ENCODE measurements at regions not wholly inside any gene's neighbourhood (a gene's known extent, or its start where the extent isn't known, plus 50 kb on each side); places are given as distances from the start of the nearest gene placed in this dataset.

GRCh38 chr12:13595536-13596443, 385.6 kb downstream of the GRIN2B start:
- Histone ChIP-seq H3K4me1 (ENCODE audit: control insufficient read depth in 1 of 2, insufficient read depth in 2 of 2, low read length in 2 of 2) (no peaks in the 10 kb centered on the region), H3K9me3 (ENCODE audit: control insufficient read depth in 1 of 2, low read length in 2 of 2) (no peaks in the 10 kb centered on the region), H3K27me3 (ENCODE audit: control insufficient read depth in 1 of 2, insufficient read depth in 2 of 2, low read length in 2 of 2) (no peaks in the 10 kb centered on the region), H3K9ac (ENCODE audit: low read depth in 1 of 2, low read length in 2 of 2) (no peak overlapping the region), H3K27ac (ENCODE audit: low read depth, low read length) (no peak overlapping the region), H3K4me3 (ENCODE audit: low read depth in 1 of 2, low read length in 2 of 2) (no peak overlapping the region), H3K36me3 (ENCODE audit: control insufficient read depth in 1 of 2, insufficient read depth in 2 of 2, low read length in 2 of 2) (no peaks in the 10 kb centered on the region)

GRCh38 chr12:13594731-13595514, 386.5 kb downstream of the GRIN2B start:
- Histone ChIP-seq H3K27me3 (ENCODE audit: control insufficient read depth in 1 of 2, insufficient read depth in 2 of 2, low read length in 2 of 2) (no peaks in the 10 kb centered on the region), H3K4me3 (ENCODE audit: low read depth in 1 of 2, low read length in 2 of 2) (no peak overlapping the region), H3K9me3 (ENCODE audit: control insufficient read depth in 1 of 2, low read length in 2 of 2) (no peaks in the 10 kb centered on the region), H3K36me3 (ENCODE audit: control insufficient read depth in 1 of 2, insufficient read depth in 2 of 2, low read length in 2 of 2) (no peaks in the 10 kb centered on the region), H3K4me1 (ENCODE audit: control insufficient read depth in 1 of 2, insufficient read depth in 2 of 2, low read length in 2 of 2) (no peaks in the 10 kb centered on the region), H3K27ac (ENCODE audit: low read depth, low read length) (no peak overlapping the region), H3K9ac (ENCODE audit: low read depth in 1 of 2, low read length in 2 of 2) (no peak overlapping the region)

- Histone ChIP-seq H3K9me3 (ENCODE audit: control insufficient read depth in 1 of 2, low read length in 2 of 2) (no peaks in the 10 kb centered on the region), H3K36me3 (ENCODE audit: control insufficient read depth in 1 of 2, insufficient read depth in 2 of 2, low read length in 2 of 2) (no peaks in the 10 kb centered on the region), H3K27ac (ENCODE audit: low read depth, low read length) (no peak overlapping the region), H3K27me3 (ENCODE audit: control insufficient read depth in 1 of 2, insufficient read depth in 2 of 2, low read length in 2 of 2) (no peaks in the 10 kb centered on the region), H3K9ac (ENCODE audit: low read depth in 1 of 2, low read length in 2 of 2) (no peak overlapping the region), H3K4me3 (ENCODE audit: low read depth in 1 of 2, low read length in 2 of 2) (no peak overlapping the region), H3K4me1 (ENCODE audit: control insufficient read depth in 1 of 2, insufficient read depth in 2 of 2, low read length in 2 of 2) (no peaks in the 10 kb centered on the region)
Measured at GRCh38 chr12:13592063-13592942, 389.1 kb downstream of the GRIN2B start.

GRCh38 chr12:13591488-13591887, 389.9 kb downstream of the GRIN2B start:
- H3K9ac ChIP-seq (ENCODE audit: low read depth in 1 of 2, low read length in 2 of 2), result no peak overlapping the region
- no peak overlapping the region for H3K4me3 ChIP-seq (ENCODE audit: low read depth in 1 of 2, low read length in 2 of 2)
- H3K4me1 ChIP-seq (ENCODE audit: control insufficient read depth in 1 of 2, insufficient read depth in 2 of 2, low read length in 2 of 2), result no peaks in the 10 kb centered on the region
- no peak overlapping the region for H3K27ac ChIP-seq (ENCODE audit: low read depth, low read length)
- no peaks in the 10 kb centered on the region for H3K36me3 ChIP-seq (ENCODE audit: control insufficient read depth in 1 of 2, insufficient read depth in 2 of 2, low read length in 2 of 2)
- H3K9me3 ChIP-seq (ENCODE audit: control insufficient read depth in 1 of 2, low read length in 2 of 2), result no peaks in the 10 kb centered on the region
- no peaks in the 10 kb centered on the region for H3K27me3 ChIP-seq (ENCODE audit: control insufficient read depth in 1 of 2, insufficient read depth in 2 of 2, low read length in 2 of 2)

GRCh38 chr12:13591059-13591458, 390.3 kb downstream of the GRIN2B start:
- Histone ChIP-seq H3K4me3 (ENCODE audit: low read depth in 1 of 2, low read length in 2 of 2) (no peak overlapping the region), H3K36me3 (ENCODE audit: control insufficient read depth in 1 of 2, insufficient read depth in 2 of 2, low read length in 2 of 2) (no peaks in the 10 kb centered on the region), H3K9ac (ENCODE audit: low read depth in 1 of 2, low read length in 2 of 2) (no peak overlapping the region), H3K9me3 (ENCODE audit: control insufficient read depth in 1 of 2, low read length in 2 of 2) (no peaks in the 10 kb centered on the region), H3K4me1 (ENCODE audit: control insufficient read depth in 1 of 2, insufficient read depth in 2 of 2, low read length in 2 of 2) (no peaks in the 10 kb centered on the region), H3K27me3 (ENCODE audit: control insufficient read depth in 1 of 2, insufficient read depth in 2 of 2, low read length in 2 of 2) (no peaks in the 10 kb centered on the region), H3K27ac (ENCODE audit: low read depth, low read length) (no peak overlapping the region)

- no peaks in the 10 kb centered on the region for H3K27me3 ChIP-seq (ENCODE audit: control insufficient read depth in 1 of 2, insufficient read depth in 2 of 2, low read length in 2 of 2)
- H3K9ac ChIP-seq (ENCODE audit: low read depth in 1 of 2, low read length in 2 of 2), result no peak overlapping the region
- no peak overlapping the region for H3K27ac ChIP-seq (ENCODE audit: low read depth, low read length)
- no peaks in the 10 kb centered on the region for H3K4me1 ChIP-seq (ENCODE audit: control insufficient read depth in 1 of 2, insufficient read depth in 2 of 2, low read length in 2 of 2)
- no peak overlapping the region for H3K4me3 ChIP-seq (ENCODE audit: low read depth in 1 of 2, low read length in 2 of 2)
- H3K9me3 ChIP-seq (ENCODE audit: control insufficient read depth in 1 of 2, low read length in 2 of 2), result no peaks in the 10 kb centered on the region
- H3K36me3 ChIP-seq (ENCODE audit: control insufficient read depth in 1 of 2, insufficient read depth in 2 of 2, low read length in 2 of 2), result no peaks in the 10 kb centered on the region
Measured at GRCh38 chr12:13588574-13588973, 392.0 kb downstream of the EMP1 start.

- Histone ChIP-seq H3K9ac (ENCODE audit: low read depth in 1 of 2, low read length in 2 of 2) (no peak overlapping the region), H3K27me3 (ENCODE audit: control insufficient read depth in 1 of 2, insufficient read depth in 2 of 2, low read length in 2 of 2) (no peaks in the 10 kb centered on the region), H3K27ac (ENCODE audit: low read depth, low read length) (no peak overlapping the region), H3K4me1 (ENCODE audit: control insufficient read depth in 1 of 2, insufficient read depth in 2 of 2, low read length in 2 of 2) (no peaks in the 10 kb centered on the region), H3K4me3 (ENCODE audit: low read depth in 1 of 2, low read length in 2 of 2) (no peak overlapping the region), H3K36me3 (ENCODE audit: control insufficient read depth in 1 of 2, insufficient read depth in 2 of 2, low read length in 2 of 2) (no peaks in the 10 kb centered on the region), H3K9me3 (ENCODE audit: control insufficient read depth in 1 of 2, low read length in 2 of 2) (no peaks in the 10 kb centered on the region)
Measured at GRCh38 chr12:13587721-13588390, 391.3 kb downstream of the EMP1 start.

- Histone ChIP-seq H3K27me3 (ENCODE audit: control insufficient read depth in 1 of 2, insufficient read depth in 2 of 2, low read length in 2 of 2) (no peaks in the 10 kb centered on the region), H3K9me3 (ENCODE audit: control insufficient read depth in 1 of 2, low read length in 2 of 2) (no peaks in the 10 kb centered on the region), H3K27ac (ENCODE audit: low read depth, low read length) (no peak overlapping the region), H3K4me3 (ENCODE audit: low read depth in 1 of 2, low read length in 2 of 2) (no peak overlapping the region), H3K36me3 (ENCODE audit: control insufficient read depth in 1 of 2, insufficient read depth in 2 of 2, low read length in 2 of 2) (no peaks in the 10 kb centered on the region), H3K4me1 (ENCODE audit: control insufficient read depth in 1 of 2, insufficient read depth in 2 of 2, low read length in 2 of 2) (peaks cover 5 to 6% of the 10 kb centered on the region in 2 donors), H3K9ac (ENCODE audit: low read depth in 1 of 2, low read length in 2 of 2) (no peak overlapping the region)
Measured at GRCh38 chr12:13586361-13586760, 389.8 kb downstream of the EMP1 start.

- H3K4me1 ChIP-seq (ENCODE audit: control insufficient read depth in 1 of 2, insufficient read depth in 2 of 2, low read length in 2 of 2), result peaks cover 5 to 6% of the 10 kb centered on the region in 2 donors
- no peaks in the 10 kb centered on the region for H3K27me3 ChIP-seq (ENCODE audit: control insufficient read depth in 1 of 2, insufficient read depth in 2 of 2, low read length in 2 of 2)
- H3K36me3 ChIP-seq (ENCODE audit: control insufficient read depth in 1 of 2, insufficient read depth in 2 of 2, low read length in 2 of 2), result no peaks in the 10 kb centered on the region
- no peak overlapping the region for H3K27ac ChIP-seq (ENCODE audit: low read depth, low read length)
- no peaks in the 10 kb centered on the region for H3K9me3 ChIP-seq (ENCODE audit: control insufficient read depth in 1 of 2, low read length in 2 of 2)
- H3K4me3 ChIP-seq (ENCODE audit: low read depth in 1 of 2, low read length in 2 of 2), result no peak overlapping the region
- no peak overlapping the region for H3K9ac ChIP-seq (ENCODE audit: low read depth in 1 of 2, low read length in 2 of 2)
Measured at GRCh38 chr12:13584541-13584940, 388.0 kb downstream of the EMP1 start.
